Esophagus mucosa (tissue), 1 donor: ENCODE measurements at regions not wholly inside any gene's neighbourhood (a gene's known extent, or its start where the extent isn't known, plus 50 kb on each side); places are given as distances from the start of the nearest gene placed in this dataset.

Source experiments
- ATAC-seq: fragments of 200-7000 bp; cut with Tn5 transposase; one replicate; pipeline ENCODE4 v1.9.1; 2020
- donor health status: DM: yes; HTN: yes; CAD: no.

GRCh38 chr2:38170733-38171132 is 94.8 kb upstream of the CYP1B1 start:
- ATAC-seq, result no peak

DNA sequence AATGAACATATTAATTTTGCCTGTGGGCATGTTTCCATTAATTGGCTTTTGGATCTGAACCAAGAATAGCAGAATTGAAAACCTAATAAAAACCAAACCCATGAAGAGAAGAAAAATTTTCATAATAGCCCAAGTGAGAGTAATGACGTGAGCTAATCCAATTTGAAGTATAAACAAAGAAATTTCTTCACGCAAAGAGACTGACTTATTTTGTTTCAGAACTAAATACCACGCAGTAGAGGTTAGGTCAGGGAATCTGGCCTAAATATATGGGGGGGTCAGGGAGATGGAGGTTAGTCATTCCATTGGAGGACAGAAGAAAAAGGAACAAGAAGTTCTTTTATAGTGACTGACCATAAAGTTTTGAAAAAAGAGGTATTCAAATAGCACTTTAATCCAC is 94.1 kb upstream of the CYP1B1 start:
- ATAC-seq, result no peak

GRCh38 chr2:38168710-38169480 is 92.9 kb upstream of the CYP1B1 start:
- peak; percentile 69 for ATAC-seq

DNA sequence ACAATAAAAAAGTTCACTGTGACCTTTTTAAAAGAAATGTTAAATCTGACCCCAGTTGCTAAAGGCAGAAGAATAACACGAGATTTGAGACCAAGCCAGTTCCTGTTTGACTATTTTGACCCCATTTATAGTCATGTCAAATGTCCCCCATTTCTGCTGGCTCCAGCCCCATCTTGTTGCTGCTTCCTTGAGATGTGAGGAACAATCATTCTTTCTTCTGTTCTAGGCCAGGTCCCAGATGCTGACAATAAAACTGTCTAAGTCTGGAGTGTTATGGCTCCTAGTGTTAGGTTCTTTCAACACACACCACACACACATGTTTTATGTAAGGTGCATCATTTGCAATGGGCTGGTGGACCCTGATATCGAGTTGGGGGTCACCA is 92.0 kb upstream of the CYP1B1 start:
- no peak for ATAC-seq

- no peak for ATAC-seq
Observed at GRCh38 chr2:38165698-38166097, 89.7 kb upstream of the CYP1B1 start.

DNA sequence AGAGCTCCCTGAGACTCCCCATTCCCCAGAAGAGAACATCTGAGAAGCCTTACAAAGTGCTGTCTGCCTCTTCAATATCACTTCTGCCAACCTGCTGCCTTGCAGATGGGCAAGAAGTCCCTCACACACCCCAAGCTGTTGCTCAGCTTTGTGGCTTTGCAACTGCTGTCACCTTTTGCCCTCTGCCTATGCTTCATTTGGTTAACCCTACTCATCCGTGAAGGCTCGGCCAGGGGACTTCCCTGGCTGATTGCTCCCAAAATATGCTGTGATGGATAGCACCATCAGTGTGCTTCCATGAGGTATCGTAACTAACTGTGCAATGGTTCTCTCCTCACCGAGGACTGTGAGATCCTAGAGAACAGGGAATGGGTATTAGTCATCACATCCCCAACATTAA is 88.9 kb upstream of the CYP1B1 start:
- no peak for ATAC-seq

DNA sequence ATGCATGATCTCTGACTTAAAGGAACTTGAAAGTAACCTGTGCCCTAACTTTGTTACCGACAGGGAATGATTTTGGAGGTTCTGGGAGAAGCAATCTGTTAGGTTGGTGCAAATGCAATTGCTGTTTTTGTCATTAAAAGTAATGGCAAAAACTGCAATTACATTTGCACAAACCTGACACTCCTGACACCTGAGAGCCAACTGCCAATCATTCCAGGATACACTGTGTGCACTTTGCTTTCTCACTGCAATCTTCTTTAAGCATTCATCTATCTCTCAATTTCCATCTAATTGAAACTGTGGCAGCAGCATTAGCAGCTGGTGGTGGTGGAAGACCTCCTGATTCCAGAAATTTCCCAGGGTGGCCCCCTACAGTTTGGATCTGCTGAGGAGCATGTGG is 87.6 kb upstream of the CYP1B1 start:
- no peak for ATAC-seq

DNA sequence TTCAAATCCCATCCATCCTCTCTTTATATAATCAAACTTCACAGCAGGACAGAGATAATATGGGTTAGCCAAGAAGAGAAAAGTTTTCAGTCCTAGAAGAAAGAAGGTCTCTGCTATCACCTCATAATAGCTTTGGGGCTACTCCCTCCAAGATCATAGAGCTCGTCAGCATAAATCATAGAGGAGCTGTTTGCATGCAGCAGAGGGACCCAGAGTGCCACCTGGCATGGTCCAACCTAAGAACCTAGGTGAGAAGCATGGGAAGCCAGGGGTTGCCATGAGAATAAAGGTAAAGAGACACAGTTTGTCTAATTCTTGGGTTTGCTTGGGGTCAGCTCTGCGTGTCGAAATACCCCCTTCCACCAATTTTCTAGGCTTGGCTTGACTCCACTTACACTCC is 87.1 kb upstream of the CYP1B1 start:
- peak; percentile 29 for ATAC-seq

- no peak for ATAC-seq
Observed at GRCh38 chr2:38160516-38160915, 84.6 kb upstream of the CYP1B1 start.

GRCh38 chr2:38159597-38159996 is 83.6 kb upstream of the CYP1B1 start:
- no peak for ATAC-seq

- no peak for ATAC-seq
Observed at GRCh38 chr2:38159191-38159590, 83.2 kb upstream of the CYP1B1 start.

DNA sequence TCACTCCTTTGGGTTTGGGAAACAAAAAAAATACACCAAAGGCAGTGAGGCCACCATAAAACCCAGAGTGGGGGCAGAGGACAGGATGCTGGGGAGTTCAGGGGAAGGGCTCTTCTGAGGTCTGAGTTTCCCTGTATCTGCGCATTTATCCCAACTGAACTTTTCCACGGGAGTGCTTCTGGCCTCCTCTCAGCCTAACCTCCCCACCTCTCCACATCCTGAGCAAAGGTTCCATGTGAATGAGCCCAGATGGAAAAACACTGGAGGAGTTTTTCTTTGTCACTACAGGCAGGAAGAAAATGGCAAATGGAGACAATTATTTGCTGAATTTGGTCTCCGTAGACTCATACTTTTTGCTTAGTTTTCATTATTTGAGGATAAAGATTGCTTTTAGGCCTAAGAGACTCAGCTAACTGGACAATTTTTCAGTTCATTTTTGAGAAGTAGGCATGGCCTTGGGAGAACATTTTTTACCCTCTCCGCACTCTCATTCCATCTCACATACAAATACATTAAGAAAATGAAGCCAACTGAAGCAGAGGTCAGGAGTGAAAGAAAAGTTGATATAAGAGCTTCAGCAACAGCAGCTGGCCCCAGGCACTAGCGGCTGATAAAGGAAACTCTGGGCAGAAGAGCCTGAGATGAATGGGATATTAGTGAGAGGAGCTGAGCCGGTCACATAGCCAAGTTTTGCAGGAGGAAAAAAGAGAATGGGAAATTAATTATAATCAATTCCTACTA is 82.6 kb upstream of the CYP1B1 start:
- no peak for ATAC-seq

DNA sequence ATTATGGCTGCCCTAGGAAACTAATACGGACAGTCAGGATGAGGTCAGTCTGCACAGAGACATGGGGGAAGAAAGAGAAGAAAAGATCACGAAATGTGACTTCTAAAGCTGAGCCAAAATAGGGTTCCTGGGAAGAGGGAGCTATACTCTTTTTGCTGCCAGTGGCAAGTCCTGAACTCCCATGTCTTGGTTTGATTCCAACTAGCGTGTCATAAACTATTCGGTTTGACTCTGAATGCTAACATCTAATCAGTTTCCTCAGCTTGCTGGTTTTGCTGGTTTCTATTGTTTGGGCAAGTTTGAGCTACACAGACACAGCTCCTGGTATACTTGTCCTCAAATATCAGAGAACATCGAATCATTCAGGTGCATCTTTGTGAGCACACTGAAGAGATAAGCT is 80.5 kb upstream of the CYP1B1 start:
- no peak for ATAC-seq

DNA sequence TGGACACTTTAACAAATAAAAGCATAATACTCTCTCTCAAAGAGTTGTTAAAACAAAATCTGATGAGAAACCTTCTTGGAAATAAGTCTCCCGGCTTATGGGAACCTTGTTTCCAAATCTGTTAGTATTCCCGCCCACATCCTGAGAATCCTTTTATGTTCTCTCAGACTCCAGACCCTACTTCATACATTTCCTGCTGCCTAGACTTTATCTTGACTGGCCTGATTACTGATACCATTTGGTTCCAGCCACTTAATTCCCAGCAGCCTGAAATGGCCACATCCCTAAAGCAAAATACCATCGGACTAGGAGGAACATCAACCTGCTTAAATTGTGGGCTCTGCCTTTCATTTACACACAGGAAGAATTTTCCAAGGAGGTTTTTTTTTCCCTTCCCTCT is 79.1 kb upstream of the CYP1B1 start:
- ATAC-seq, result no peak

- ATAC-seq, result no peak
Observed at GRCh38 chr2:38154395-38154794, 78.4 kb upstream of the CYP1B1 start.

GRCh38 chr2:38153476-38154135 is 77.7 kb upstream of the CYP1B1 start:
- no peak for ATAC-seq

- no peak for ATAC-seq
Observed at GRCh38 chr2:38152913-38153312, 77.0 kb upstream of the CYP1B1 start.

DNA sequence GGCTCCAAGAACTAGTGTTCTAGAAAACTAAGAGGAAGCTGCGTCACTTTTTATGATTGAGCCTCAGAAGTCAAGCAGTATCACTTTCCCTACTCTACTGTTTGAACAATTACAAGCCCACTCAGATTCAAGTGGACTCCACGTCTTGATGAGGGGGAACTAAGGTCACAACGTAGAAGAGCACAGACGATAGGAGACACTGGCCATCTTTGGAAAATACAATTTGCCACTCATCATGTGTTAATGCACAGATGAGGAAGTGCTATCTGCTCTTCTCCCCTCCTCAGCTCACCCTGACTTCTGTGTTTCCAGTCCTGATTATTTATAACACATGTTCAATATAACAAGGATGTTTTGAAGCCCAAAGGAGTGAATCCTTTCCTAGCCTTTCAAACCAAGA is 76.1 kb upstream of the CYP1B1 start:
- ATAC-seq, result no peak

DNA sequence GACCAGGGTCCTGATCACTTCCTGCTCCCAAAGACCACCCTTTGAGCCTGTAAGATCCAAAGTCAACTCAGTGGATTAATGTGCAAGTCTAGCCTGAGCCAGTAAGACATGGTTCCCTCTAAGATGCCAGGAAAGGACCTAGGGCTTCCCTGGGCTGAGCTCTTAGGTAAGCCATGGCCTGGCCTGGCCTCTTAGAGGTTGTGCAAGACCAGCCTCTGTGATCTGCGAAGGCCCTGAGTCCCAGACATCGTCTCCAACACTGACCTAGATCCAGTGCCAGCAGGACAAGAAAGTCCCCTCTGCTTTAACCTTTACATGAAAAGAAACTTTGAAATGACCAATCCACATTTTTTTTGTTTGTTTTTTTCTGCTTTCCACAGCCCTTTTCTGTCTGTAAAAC is 73.6 kb upstream of the CYP1B1 start:
- ATAC-seq, result no peak

- peak; percentile 84 for ATAC-seq
Observed at GRCh38 chr2:38148501-38148900, 72.5 kb upstream of the CYP1B1 start.

DNA sequence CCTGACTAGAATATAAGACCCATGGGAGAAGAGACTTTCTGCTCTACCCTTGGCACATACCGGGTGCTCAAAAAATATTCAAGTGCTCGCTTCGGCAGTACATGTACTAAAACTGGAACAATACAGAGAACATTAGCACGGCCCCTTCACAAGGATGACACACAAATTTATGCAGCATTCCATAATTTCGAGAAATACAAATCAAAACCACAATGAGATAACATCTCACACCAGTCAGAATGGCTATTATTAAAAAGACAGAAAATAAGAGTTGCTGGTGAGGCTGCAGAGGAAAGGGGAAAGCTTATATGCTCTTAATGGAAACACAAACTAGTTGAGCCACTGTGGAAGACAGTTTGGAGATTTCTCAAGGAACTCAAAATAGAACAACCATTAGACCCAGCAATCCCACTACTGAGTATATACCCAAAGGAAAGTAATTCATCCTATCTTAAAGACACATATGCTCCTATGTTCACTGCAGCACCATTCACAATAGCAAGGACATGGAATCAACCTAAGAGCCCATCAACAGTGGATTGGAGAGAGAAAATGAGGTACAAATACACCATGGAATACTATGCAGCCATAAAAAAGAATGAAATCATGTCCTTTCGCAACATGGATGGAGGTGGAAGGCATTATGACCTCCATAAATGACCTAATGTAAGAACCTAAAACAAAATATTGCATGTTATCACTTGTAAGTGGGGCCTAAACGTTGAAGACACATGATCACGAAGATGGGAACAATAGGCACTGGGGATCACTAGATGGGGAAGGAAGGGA is 71.6 kb upstream of the CYP1B1 start:
- ATAC-seq, result no peak

DNA sequence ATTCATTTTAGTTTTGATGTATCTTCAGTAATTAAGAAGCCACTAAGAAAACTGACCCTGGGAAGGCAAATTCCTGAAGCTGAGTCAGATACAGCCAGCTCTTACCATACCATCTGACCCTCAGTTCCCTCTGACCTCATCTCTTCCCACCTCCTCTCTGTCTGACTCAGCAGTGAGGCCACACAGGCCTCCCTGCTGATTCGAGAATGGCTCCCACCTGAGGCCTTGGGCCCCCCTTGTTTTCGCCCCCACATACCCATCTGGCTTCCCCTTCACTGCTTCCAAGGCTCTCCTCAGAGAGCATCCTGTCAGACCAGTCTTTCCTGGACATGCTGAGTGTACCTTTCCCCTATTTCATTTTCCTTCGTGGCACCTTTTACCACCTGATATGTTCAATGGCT is 71.0 kb upstream of the CYP1B1 start:
- ATAC-seq, result peak; percentile 66

DNA sequence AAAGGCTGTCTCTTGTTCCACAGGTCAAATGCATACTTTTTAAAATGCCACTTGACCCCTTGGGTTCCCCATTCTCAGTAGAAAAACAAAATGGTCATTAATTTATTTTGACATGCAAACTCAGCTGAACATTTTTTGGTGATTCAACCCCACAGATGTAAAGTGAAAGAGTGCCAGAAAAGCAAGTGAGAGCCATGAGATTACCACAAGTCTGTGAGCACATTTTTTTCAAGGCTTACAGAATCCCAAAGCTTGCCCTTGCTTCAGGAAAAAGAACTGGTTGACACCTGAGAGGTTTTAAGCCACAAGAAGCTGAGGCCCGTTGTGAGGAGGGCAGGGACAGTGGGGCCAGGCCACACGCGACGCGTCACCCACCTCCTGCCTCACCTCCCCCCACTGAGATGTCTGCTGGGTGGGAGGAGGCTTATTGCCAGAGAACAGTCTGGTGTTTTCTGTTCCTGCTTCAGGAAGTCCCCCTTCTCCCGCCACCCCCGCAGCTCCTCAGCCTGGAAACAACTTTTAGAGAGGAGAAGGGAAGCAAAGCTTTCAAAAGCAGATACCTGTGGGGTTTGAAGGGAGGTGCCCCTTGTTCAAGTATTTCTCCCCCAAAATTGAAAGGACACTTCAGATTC is 70.4 kb upstream of the CYP1B1 start:
- peak; percentile 14 for ATAC-seq
